Endodermal cell (in vitro differentiated cells): ENCODE measurements at regions not wholly inside any gene's neighbourhood (a gene's known extent, or its start where the extent isn't known, plus 50 kb on each side); places are given as distances from the start of the nearest gene placed in this dataset.

Experiments used
- DNase-seq: peaks from one replicate; pipeline ENCODE4 v3.0.0-alpha.2; 2017
- H3K27ac ChIP-seq: 2 replicates; pipeline ENCODE4 v1.5.1; 2013; ENCODE audit warnings: mild to moderate bottlenecking, low read depth, low read length, moderate library complexity
- H3K27me3 ChIP-seq: 2 replicates; pipeline ENCODE4 v1.6.1; 2013; ENCODE audit warnings: mild to moderate bottlenecking, low read length, moderate library complexity; ENCODE audit not compliant: insufficient read depth, control insufficient read depth, poor library complexity, severe bottlenecking
- H3K36me3 ChIP-seq: 2 replicates; pipeline ENCODE4 v1.7.0; 2013; ENCODE audit warnings: mild to moderate bottlenecking, low read length, moderate library complexity; ENCODE audit not compliant: control insufficient read depth, insufficient read depth
- H3K4me1 ChIP-seq: one replicate; pipeline ENCODE4 v1.7.0; 2013; ENCODE audit warnings: low read length; ENCODE audit not compliant: control insufficient read depth, insufficient read depth
- H3K4me3 ChIP-seq: 2 replicates; pipeline ENCODE4 v1.5.1; 2013; ENCODE audit warnings: mild to moderate bottlenecking, low read length, moderate library complexity
- H3K9ac ChIP-seq: 2 replicates; pipeline ENCODE4 v1.6.1; 2013; ENCODE audit warnings: mild to moderate bottlenecking, low read length, moderate library complexity; ENCODE audit not compliant: poor library complexity, severe bottlenecking; ENCODE audit errors: extremely low read depth
- H3K9me3 ChIP-seq: 2 replicates; pipeline ENCODE4 v1.6.1; 2013; ENCODE audit warnings: mild to moderate bottlenecking, low read length, moderate library complexity; ENCODE audit not compliant: control insufficient read depth
- H3K27ac Mint-ChIP-seq: 2 replicates; pipeline ENCODE4 v1.8.0; 2020; ENCODE audit warnings: mixed read lengths
- H3K27me3 Mint-ChIP-seq: 2 replicates; pipeline ENCODE4 v1.8.0; 2021; ENCODE audit warnings: mild to moderate bottlenecking, mixed read lengths; ENCODE audit not compliant: insufficient read depth
- H3K36me3 Mint-ChIP-seq: 2 replicates; pipeline ENCODE4 v1.8.0; 2020; ENCODE audit warnings: low read depth, mixed read lengths
- H3K4me1 Mint-ChIP-seq: 2 replicates; pipeline ENCODE4 v1.8.0; 2020; ENCODE audit warnings: mixed read lengths
- H3K4me3 Mint-ChIP-seq: 2 replicates; pipeline ENCODE4 v1.8.0; 2020; ENCODE audit warnings: mild to moderate bottlenecking, moderate library complexity, mixed read lengths
- H3K9me3 Mint-ChIP-seq: 2 replicates; pipeline ENCODE4 v1.8.0; 2020; ENCODE audit warnings: mild to moderate bottlenecking, mixed read lengths
- CTCF ChIP-seq: fragments of 200-600 bp; sonication (generic); conservative IDR thresholded peaks from 2 replicates; pipeline ENCODE4 v1.5.0; 2021; ENCODE audit warnings: antibody characterized with exemption, mild to moderate bottlenecking
- WGBS, 2 experiments: methylation state at CpG; one replicate each; pipeline versions ENCODE4 v1.1.5 to v1.1.7; 2013; ENCODE audit warnings: missing lambda C conversion rate in 2 of 2, mixed read lengths in 1 of 2; ENCODE audit not compliant: insufficient coverage in 1 of 2, insufficient read length in 1 of 2; 5-methylcytosine and 5-hydroxymethylcytosine counted together

- peak overlapping the region; percentile 52 for H3K27ac Mint-ChIP-seq
- 87 to 92% methylated on average over 11 to 19 of the region's 19 CpGs for WGBS, 2 experiments
- Histone ChIP-seq H3K4me1 (peaks cover 21% of the 10 kb centered on the region), H3K4me3 (no peak overlapping the region), H3K9ac (no peak overlapping the region), H3K9me3 (no peaks in the 10 kb centered on the region), H3K27me3 (no peaks in the 10 kb centered on the region), H3K27ac (peak overlapping the region; percentile 51), H3K36me3 (no peaks in the 10 kb centered on the region)
- no peak for TF ChIP-seq CTCF
- no peaks in the 10 kb centered on the region for H3K36me3 Mint-ChIP-seq
- H3K4me3 Mint-ChIP-seq = no peak overlapping the region
- H3K27me3 Mint-ChIP-seq = no peaks in the 10 kb centered on the region
- H3K9me3 Mint-ChIP-seq = no peaks in the 10 kb centered on the region
- DNase-seq = peak; percentile 47
- peaks cover 42% of the 10 kb centered on the region for H3K4me1 Mint-ChIP-seq
Measured at GRCh38 chr6:43933148-43933885, 163.3 kb downstream of the VEGFA start.

GRCh38 chr6:43932259-43933147 is 162.5 kb downstream of the VEGFA start:
- no peak overlapping the region for H3K4me3 ChIP-seq
- H3K4me1 ChIP-seq = peaks cover 24% of the 10 kb centered on the region
- 87 to 92% methylated on average over 11 to 13 of the region's 13 CpGs for WGBS, 2 experiments
- no peaks in the 10 kb centered on the region for H3K36me3 Mint-ChIP-seq
- H3K4me1 Mint-ChIP-seq = peaks cover 42% of the 10 kb centered on the region
- peak overlapping the region; percentile 51 for H3K27ac ChIP-seq
- no peaks in the 10 kb centered on the region for H3K36me3 ChIP-seq
- no peak overlapping the region for H3K9ac ChIP-seq
- no peak overlapping the region for H3K4me3 Mint-ChIP-seq
- no peak for TF ChIP-seq CTCF
- DNase-seq = peak; percentile 50
- no peaks in the 10 kb centered on the region for H3K27me3 Mint-ChIP-seq
- no peak overlapping the region for H3K27ac Mint-ChIP-seq
- H3K9me3 Mint-ChIP-seq = no peaks in the 10 kb centered on the region
- no peaks in the 10 kb centered on the region for H3K27me3 ChIP-seq
- no peaks in the 10 kb centered on the region for H3K9me3 ChIP-seq

- no peak for DNase-seq
- H3K36me3 ChIP-seq = no peaks in the 10 kb centered on the region
- Mint-ChIP-seq H3K4me1 (peaks cover 37% of the 10 kb centered on the region), H3K4me3 (no peak overlapping the region), H3K9me3 (no peaks in the 10 kb centered on the region), H3K27ac (no peak overlapping the region), H3K36me3 (no peaks in the 10 kb centered on the region), H3K27me3 (no peaks in the 10 kb centered on the region)
- no peak overlapping the region for H3K27ac ChIP-seq
- no peaks in the 10 kb centered on the region for H3K9me3 ChIP-seq
- no peak overlapping the region for H3K4me3 ChIP-seq
- TF ChIP-seq CTCF = no peak
- H3K9ac ChIP-seq = no peak overlapping the region
- WGBS, 2 experiments = 88 to 89% methylated on average over 6 of the region's 6 CpGs
- H3K4me1 ChIP-seq = peaks cover 18% of the 10 kb centered on the region
- H3K27me3 ChIP-seq = no peaks in the 10 kb centered on the region
Measured at GRCh38 chr6:43931201-43931600, 161.2 kb downstream of the VEGFA start.
